Astrocyte of the cerebellum (primary cell): ENCODE measurements at regions not wholly inside any gene's neighbourhood (a gene's known extent, or its start where the extent isn't known, plus 50 kb on each side); places are given as distances from the start of the nearest gene placed in this dataset.

Experiments used
- DNase-seq: peaks from one replicate; pipeline ENCODE4 v3.0.0-alpha.2; 2011; ENCODE audit warnings: low read depth
- H3K4me3 ChIP-seq: 2 replicates; pipeline ENCODE4 v1.5.1; 2011; ENCODE audit warnings: mild to moderate bottlenecking, low read depth, low read length, moderate library complexity
- CTCF ChIP-seq: IDR thresholded peaks from 2 replicates; pipeline ENCODE4 v1.5.1; 2012; ENCODE audit warnings: low read length, low read depth, moderate library complexity, mild to moderate bottlenecking; ENCODE audit errors: missing control alignments
- in situ Hi-C: cut with HindIII; loops from 2 replicates; pipeline ENCODE4 v1.10.0; 2017; ENCODE audit warnings: low sequenced_read_pairs

- no peak for TF ChIP-seq CTCF
- in situ Hi-C loops, result no loop called here
- H3K4me3 ChIP-seq, result no peak overlapping the region
- no peak for DNase-seq
These were observed 283.5 kb downstream of the ARHGAP12 start for GRCh38 chr10:31644931-31645633.

- no peak for TF ChIP-seq CTCF
- in situ Hi-C loops, result no loop called here
- DNase-seq, result no peak
- no peak overlapping the region for H3K4me3 ChIP-seq
These were observed 286.4 kb downstream of the ARHGAP12 start for GRCh38 chr10:31642281-31642680.

- in situ Hi-C loops, result no loop called here
- no peak for DNase-seq
- H3K4me3 ChIP-seq, result no peak overlapping the region
These were observed 293.1 kb downstream of the ARHGAP12 start for GRCh38 chr10:31635415-31636065.

GRCh38 chr10:31635009-31635408 lies 293.6 kb downstream of the ARHGAP12 start:
- no peak for TF ChIP-seq CTCF
- in situ Hi-C loops, result no loop called here
- no peak overlapping the region for H3K4me3 ChIP-seq
- DNase-seq, result no peak

More at GRCh38 chr10:31635415-31636065, 293.1 kb downstream of the ARHGAP12 start:
- no peak for TF ChIP-seq CTCF

GRCh38 chr10:31630861-31631567 lies 297.6 kb downstream of the ARHGAP12 start:
- H3K4me3 ChIP-seq, result no peak overlapping the region
- DNase-seq, result no peak
- no peak for TF ChIP-seq CTCF
- in situ Hi-C loops, result no loop called here

GRCh38 chr10:31625566-31625965 lies 303.1 kb downstream of the ARHGAP12 start:
- DNase-seq, result no peak
- in situ Hi-C loops, result no loop called here
- H3K4me3 ChIP-seq, result no peak overlapping the region
- no peak for TF ChIP-seq CTCF
